Hematopoietic multipotent progenitor cell treated with erythropoietin and hydrocortisone succinate and interleukin-3 and kit ligand, for 4 days (in vitro differentiated cells): ENCODE measurements at regions not wholly inside any gene's neighbourhood (a gene's known extent, or its start where the extent isn't known, plus 50 kb on each side); places are given as distances from the start of the nearest gene placed in this dataset.
"Not testable (repeated sequence)": the region's sequence is repeated elsewhere in the genome, so short reads cannot be mapped to it uniquely, and the experiment has no call there.

Source experiments
- DNase-seq: peaks from one replicate; pipeline ENCODE4 v3.0.0-alpha.2; 2015

- DNase-seq, result no peak
These were observed 205.9 kb downstream of the ARL4A start for GRCh38 chr7:12893292-12893691.

GRCh38 chr7:12895296-12895695 lies 207.9 kb downstream of the ARL4A start:
- DNase-seq, result no peak

DNA sequence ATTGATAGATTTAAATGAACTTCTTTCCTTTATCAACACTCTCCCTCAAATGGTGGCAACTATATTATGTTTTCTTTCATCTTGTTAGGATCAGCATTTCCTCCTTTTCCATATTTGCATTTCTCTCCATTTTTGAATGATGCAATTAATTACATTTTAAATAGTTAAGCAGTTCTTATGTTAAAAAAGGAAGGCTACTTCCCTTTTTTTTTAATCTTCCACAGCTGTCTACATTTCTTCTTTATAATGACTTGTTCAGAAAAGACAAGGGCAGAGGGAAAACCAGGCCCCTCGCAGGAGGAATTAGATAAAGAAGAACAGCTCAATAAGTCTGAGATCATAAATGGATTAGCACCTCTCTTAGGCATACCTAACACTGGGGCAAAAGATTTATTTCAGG lies 208.9 kb downstream of the ARL4A start:
- DNase-seq, result peak; percentile 66

- DNase-seq, result peak; percentile 6
These were observed 210.6 kb downstream of the ARL4A start for GRCh38 chr7:12898004-12898403.

DNA sequence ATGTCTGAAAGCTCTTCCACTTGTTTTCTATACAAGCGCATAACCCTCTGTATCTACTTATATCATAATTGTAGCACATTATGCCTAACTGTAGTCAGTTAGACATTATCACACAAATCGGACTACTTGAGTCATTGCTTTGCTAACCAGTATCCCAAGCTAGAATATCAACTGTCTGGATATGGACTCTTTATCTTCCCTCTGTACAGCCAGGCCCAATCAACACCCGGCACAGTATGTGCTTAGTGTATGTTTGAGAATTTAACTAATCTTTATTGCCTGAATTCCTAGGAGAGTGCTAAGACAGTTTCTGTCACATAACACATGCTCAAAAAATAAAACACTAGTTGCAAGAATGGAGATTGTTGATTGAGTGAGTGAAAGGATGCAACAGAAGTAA lies 211.2 kb downstream of the ARL4A start:
- no peak for DNase-seq

DNA sequence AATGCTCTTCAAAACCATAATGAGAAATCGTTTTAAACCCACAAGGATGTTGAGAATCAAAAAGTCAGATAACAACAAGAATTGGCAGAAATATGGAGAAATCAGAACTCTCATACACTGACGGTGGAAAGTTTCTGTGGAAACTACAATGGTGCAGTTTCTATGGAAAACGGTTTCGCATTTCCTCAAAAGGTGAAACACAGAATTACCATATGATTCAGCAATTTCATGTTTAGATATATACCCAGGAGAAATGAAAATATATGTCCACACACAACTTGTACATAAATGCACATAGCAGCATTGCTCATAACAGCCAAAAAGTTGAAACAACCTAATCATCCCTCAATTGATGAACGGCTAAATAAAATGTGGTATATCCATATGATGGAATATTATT lies 218.2 kb downstream of the ARL4A start:
- DNase-seq, result no peak

GRCh38 chr7:12907774-12908173 lies 220.3 kb downstream of the ARL4A start:
- DNase-seq, result no peak

GRCh38 chr7:12909483-12909882 lies 222.1 kb downstream of the ARL4A start:
- DNase-seq, result no peak

DNA sequence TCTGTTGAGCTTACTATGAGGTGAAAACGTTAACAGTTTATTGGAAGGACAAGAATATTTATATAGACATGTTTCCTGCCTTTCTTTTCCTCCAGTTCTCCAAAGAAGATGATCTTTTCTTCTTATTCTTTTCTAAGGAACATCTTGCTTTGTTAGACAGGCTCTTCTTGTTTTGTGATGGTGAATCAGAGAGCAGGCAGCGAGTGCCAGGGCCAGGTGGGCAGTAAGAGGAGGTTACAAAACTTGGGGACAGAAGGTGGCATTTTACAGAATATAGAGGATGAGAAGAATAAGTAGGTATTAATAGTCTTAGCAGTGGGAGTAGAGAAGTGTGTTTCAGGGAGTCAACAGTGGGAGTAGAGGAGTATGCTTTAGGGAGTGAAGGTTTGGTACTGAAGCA lies 223.6 kb downstream of the ARL4A start:
- no peak for DNase-seq

- no peak for DNase-seq
These were observed 225.6 kb downstream of the ARL4A start for GRCh38 chr7:12913002-12913401.

DNA sequence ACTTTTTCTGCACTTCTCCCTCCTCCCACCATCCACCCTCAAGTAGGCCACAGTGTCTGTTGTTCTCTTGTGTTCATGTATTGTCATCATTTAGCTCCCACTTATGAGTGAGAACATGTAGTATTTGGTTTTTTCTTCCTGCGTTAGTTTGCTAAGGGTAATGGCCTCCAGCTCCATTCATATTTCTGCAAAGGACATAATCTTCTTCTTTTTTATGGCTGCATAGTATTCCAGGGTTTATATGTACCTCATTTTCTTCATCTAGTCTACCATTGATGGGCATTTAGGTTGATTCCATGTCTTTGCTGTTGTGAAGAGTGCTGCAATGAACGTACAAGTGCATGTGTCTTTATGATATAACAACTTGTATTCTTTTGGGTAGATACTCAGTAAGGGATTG lies 230.4 kb downstream of the ARL4A start:
- no peak for DNase-seq

- no peak for DNase-seq
These were observed 234.4 kb downstream of the ARL4A start for GRCh38 chr7:12921751-12922345.

- no peak for DNase-seq
These were observed 236.5 kb downstream of the ARL4A start for GRCh38 chr7:12923971-12924370.

- DNase-seq, result no peak
These were observed 238.8 kb downstream of the ARL4A start for GRCh38 chr7:12926206-12926605.

- peak; percentile 16 for DNase-seq
These were observed 240.4 kb downstream of the ARL4A start for GRCh38 chr7:12927635-12928434.

DNA sequence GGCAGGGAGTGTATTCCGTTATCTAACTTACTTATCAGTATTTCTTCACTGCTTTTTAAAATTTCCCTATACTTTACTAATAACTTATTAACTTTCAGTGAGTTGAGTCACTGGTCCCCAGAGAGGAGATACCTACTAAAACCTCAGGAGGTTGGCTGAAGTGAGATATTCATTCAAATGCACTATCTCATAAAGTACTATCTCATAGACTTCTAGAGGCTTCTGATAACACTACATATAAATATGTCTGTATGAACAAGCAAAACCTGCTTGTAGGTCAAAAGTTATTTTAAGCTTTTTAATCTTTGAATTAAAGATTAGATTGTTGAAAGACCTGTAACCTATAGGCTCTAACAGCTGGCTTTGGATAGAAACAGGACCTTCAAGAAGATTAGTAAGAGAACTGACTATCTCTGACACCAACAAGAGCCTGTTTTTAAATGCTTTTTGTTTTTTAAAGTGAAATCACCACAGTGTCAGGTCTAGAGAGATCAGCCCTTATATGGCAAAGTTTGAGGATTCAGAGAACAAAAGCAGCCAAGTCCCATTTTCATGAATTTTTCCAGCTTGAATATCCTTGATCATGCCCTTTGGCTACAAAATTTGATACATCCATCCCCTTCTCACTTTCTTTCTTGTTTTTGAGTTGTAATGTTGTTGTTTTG lies 242.2 kb downstream of the ARL4A start:
- DNase-seq, result no peak

DNA sequence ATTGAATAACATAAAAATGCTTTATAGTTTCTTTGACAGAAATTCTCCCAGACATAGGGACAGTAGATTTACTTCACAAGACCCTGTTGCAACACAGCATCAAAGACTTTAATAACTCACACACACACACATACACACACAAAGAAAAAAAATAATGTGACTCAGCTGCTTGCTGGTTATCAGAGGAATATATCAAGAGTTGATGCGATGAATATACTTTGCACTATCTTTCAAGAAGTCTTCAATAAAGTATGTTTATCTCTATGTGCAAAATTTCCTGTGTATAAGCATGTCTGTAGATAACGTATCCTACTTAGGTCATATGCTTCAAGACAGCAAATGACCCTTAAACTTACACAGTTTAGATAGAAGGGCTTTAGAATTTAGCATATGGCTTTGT lies 243.1 kb downstream of the ARL4A start:
- DNase-seq, result peak; percentile 36

- DNase-seq, result not testable (repeated sequence)
These were observed 244.0 kb downstream of the ARL4A start for GRCh38 chr7:12931465-12931864.

DNA sequence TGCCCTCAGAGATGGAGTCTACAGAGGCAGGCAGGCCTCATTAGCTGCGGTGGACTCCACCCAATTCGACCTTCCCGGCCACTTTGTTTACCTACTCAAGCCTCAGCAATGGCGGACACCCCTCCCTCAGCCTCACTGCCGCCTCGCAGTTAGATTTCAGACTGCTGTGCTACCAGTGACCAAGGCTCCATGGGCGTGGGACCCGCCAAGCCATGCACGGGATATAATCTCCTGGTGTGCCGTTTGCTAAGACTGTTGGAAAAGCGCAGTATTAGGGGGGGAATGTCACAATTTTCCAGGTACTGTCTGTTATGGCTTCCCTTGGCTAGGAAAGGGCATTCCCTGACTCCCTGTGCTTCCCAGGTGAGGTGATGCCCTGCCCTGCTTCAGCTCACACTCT lies 252.3 kb downstream of the ARL4A start:
- DNase-seq, result no peak

DNA sequence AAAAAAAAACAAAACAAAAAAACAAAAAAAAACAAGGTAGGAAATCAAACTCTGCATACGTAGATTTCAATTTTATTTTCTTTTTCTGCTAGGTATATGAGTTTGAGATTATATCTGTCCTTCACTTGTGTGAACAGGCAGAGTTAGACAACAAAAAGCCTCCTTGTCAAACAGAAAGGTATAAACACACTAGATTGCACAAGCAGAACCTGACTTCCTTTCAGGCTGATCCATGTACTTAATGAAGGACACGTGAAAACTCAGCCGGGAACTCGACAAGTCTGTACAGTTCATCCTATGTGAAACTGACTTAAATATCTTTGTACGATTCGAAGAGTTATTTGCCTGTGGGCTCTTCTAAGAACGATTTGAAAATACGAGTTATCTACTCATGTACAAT lies 254.1 kb downstream of the ARL4A start:
- no peak for DNase-seq

- DNase-seq, result no peak
These were observed 255.2 kb downstream of the ARL4A start for GRCh38 chr7:12942609-12943008.

- no peak for DNase-seq
These were observed 256.3 kb downstream of the ARL4A start for GRCh38 chr7:12943781-12944180.

DNA sequence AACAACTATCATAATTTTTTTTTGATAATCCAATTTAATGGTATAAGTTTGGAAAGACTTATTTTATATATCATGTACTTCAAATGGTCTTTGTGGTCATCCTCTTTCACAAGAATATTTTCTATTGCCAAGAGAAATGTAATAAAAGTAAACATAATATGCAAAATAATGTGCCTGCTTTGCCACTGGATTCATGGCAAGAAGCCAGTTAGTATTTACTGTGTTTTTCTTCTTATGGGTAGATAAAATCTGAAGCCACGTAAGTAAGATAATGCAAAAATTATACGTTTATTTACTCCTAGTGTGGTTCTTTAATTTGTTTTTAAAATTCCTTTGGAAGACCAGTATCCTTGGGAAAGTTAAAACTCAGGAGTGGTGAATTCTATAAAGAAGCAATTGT lies 258.5 kb downstream of the ARL4A start:
- no peak for DNase-seq

DNA sequence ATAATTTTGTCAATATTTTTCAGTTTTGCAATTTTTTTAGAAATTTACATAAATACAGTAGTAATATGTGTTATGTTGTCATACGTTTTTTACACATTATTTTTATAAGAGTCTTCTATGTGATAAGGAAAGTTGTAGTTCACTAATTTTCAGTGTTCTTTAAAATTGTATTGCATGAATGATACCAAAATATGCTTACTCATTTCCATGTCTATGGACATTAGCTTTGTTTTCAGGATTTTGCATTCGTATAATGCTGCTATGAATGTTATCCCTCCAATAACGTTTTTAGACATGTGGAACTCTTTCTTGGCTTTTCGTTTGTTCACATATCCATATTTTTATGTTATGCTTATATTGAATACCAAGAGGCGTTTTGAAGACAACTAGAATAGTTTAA lies 260.0 kb downstream of the ARL4A start:
- no peak for DNase-seq
